ENCODE measurements at regions not wholly inside any gene's neighbourhood (a gene's known extent, or its start where the extent isn't known, plus 50 kb on each side); places are given as distances from the start of the nearest gene placed in this dataset.

GRCh38 chr2:100222844-100223243, 80.5 kb upstream of the AFF3 start:
- H3K27ac Mint-ChIP-seq = no peak overlapping the region
- no peak for DNase-seq
- intact Hi-C loops (cut with micrococcal nuclease) = no loop called here
- H3K4me1 Mint-ChIP-seq = peaks cover 3% of the 10 kb centered on the region
- ChIA-PET POLR2A (interaction anchor here (1.3 to 1.4 kb wide), 2 partner anchors 12 to 81 kb away, joined by 3 to 5 read pairs; partner anchors contain the start of gene AFF3), CTCF (interaction anchor here (0.8 kb wide), 1 partner anchor 19 kb away, joined by 3 read pairs; no protein-coding TSS in a partner anchor)
- no peak for ATAC-seq (ENCODE audit: low read depth)
- H3K27me3 Mint-ChIP-seq = peaks cover 8% of the 10 kb centered on the region
- H3K9me3 Mint-ChIP-seq = no peaks in the 10 kb centered on the region
- TF ChIP-seq, protein P1, sequence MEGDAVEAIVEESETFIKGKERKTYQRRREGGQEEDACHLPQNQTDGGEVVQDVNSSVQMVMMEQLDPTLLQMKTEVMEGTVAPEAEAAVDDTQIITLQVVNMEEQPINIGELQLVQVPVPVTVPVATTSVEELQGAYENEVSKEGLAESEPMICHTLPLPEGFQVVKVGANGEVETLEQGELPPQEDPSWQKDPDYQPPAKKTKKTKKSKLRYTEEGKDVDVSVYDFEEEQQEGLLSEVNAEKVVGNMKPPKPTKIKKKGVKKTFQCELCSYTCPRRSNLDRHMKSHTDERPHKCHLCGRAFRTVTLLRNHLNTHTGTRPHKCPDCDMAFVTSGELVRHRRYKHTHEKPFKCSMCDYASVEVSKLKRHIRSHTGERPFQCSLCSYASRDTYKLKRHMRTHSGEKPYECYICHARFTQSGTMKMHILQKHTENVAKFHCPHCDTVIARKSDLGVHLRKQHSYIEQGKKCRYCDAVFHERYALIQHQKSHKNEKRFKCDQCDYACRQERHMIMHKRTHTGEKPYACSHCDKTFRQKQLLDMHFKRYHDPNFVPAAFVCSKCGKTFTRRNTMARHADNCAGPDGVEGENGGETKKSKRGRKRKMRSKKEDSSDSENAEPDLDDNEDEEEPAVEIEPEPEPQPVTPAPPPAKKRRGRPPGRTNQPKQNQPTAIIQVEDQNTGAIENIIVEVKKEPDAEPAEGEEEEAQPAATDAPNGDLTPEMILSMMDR (IDR thresholded peaks at IDR 0.05) = no peak
- no peaks in the 10 kb centered on the region for H3K36me3 Mint-ChIP-seq (ENCODE audit: low read depth)
- no peak overlapping the region for H3K4me3 Mint-ChIP-seq

DNA sequence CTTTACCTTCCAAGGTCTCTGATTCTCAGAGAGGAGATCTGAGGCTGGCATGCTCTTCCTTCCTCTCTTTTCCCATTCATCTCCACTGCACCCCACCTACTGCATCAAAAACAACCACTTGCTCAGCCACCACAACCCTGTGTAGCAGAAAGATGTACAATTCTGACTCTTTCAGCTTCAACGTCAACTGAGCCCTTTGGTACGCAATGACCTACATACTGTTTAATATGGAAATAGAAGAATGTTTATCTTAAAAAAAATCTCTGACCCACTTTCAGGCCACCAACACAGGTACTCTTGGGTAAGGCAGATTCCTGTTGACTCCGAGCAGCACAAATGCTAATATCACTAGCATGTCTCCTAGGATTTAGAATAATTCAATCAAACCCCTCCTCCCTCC, 76.2 kb upstream of the AFF3 start:
- Mint-ChIP-seq H3K4me3 (no peak overlapping the region), H3K9me3 (no peaks in the 10 kb centered on the region), H3K4me1 (no peaks in the 10 kb centered on the region), H3K27me3 (peaks cover 4% of the 10 kb centered on the region), H3K36me3 (ENCODE audit: low read depth) (no peaks in the 10 kb centered on the region), H3K27ac (no peak overlapping the region)
- ATAC-seq (ENCODE audit: low read depth) (no peak), DNase-seq (no peak)
- TF ChIP-seq, protein P1 (IDR thresholded peaks at IDR 0.05) = no peak
- ChIA-PET CTCF (no interaction called here), POLR2A (no interaction called here)
- intact Hi-C loops (cut with micrococcal nuclease) = no loop called here

DNA sequence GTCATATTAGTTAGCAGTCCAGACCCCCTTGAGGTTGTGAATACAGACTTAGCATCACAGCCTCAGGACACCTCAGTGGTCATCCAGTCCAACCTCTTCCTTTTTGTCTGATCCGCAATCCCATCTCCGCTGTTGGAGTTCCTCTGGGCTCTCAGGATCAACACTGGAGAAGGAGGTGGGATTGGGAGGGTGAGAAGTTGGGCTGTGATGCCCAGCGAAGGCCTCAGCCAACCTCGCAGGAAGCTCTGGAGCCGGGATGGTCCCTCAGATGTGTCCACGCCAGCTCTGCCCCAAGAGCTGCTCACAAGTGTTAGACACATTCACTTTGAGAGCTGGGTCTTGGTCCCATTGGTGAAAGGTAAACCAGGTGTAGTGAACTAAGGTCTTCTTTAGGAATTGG, 74.9 kb upstream of the AFF3 start:
- intact Hi-C loops (cut with micrococcal nuclease) = no loop called here
- Mint-ChIP-seq H3K27me3 (peaks cover 4% of the 10 kb centered on the region), H3K27ac (no peak overlapping the region), H3K4me3 (no peak overlapping the region), H3K36me3 (ENCODE audit: low read depth) (no peaks in the 10 kb centered on the region), H3K9me3 (no peaks in the 10 kb centered on the region), H3K4me1 (no peaks in the 10 kb centered on the region)
- POLR2A ChIA-PET = no interaction called here
- DNase-seq (no peak), ATAC-seq (ENCODE audit: low read depth) (no peak)
- CTCF ChIA-PET = no interaction called here
- TF ChIP-seq, protein P1 (IDR thresholded peaks at IDR 0.05) = no peak

GRCh38 chr2:100216015-100216414, 73.6 kb upstream of the AFF3 start:
- DNase-seq = no peak
- Mint-ChIP-seq H3K27me3 (peaks cover 4% of the 10 kb centered on the region), H3K9me3 (no peaks in the 10 kb centered on the region), H3K4me1 (no peaks in the 10 kb centered on the region), H3K36me3 (ENCODE audit: low read depth) (no peaks in the 10 kb centered on the region), H3K27ac (no peak overlapping the region), H3K4me3 (no peak overlapping the region)
- TF ChIP-seq, protein P1 (IDR thresholded peaks at IDR 0.05) = no peak
- ATAC-seq (ENCODE audit: low read depth) = no peak
- CTCF ChIA-PET = no interaction called here
- POLR2A ChIA-PET = no interaction called here
- intact Hi-C loops (cut with micrococcal nuclease) = no loop called here

GRCh38 chr2:100215371-100215770, 73.0 kb upstream of the AFF3 start:
- CTCF ChIA-PET = no interaction called here
- DNase-seq (no peak), ATAC-seq (ENCODE audit: low read depth) (no peak)
- POLR2A ChIA-PET = no interaction called here
- Mint-ChIP-seq H3K36me3 (ENCODE audit: low read depth) (no peaks in the 10 kb centered on the region), H3K4me3 (no peak overlapping the region), H3K27ac (no peak overlapping the region), H3K4me1 (no peaks in the 10 kb centered on the region), H3K27me3 (peaks cover 5% of the 10 kb centered on the region), H3K9me3 (no peaks in the 10 kb centered on the region)
- TF ChIP-seq, protein P1 (IDR thresholded peaks at IDR 0.05) = no peak
- intact Hi-C loops (cut with micrococcal nuclease) = no loop called here

Measured in activated B cell treated with CpG ODN at 0.5 μM for 24 hours (primary cell).